Sigmoid colon (tissue), 4 donors: ENCODE measurements at regions not wholly inside any gene's neighbourhood (a gene's known extent, or its start where the extent isn't known, plus 50 kb on each side); places are given as distances from the start of the nearest gene placed in this dataset.
A peak's percentile ranks its signal among the peaks of the same experiment; 100 is the strongest.

Experiments
- EP300 ChIP-seq, 4 donors: sonication (generic); formaldehyde crosslinking; IDR thresholded peaks; one replicate each; pipeline ENCODE4 v1.6.1; 2017; ENCODE audit warnings: antibody characterized with exemption in 4 of 4
- POLR2A ChIP-seq, 2 donors: fragments of 450-650 bp; IDR thresholded peaks; one replicate each; pipeline ENCODE4 v1.6.1; 2016; ENCODE audit warnings: antibody characterized with exemption in 2 of 2, mild to moderate bottlenecking in 2 of 2, moderate library complexity in 2 of 2
- POLR2AphosphoS5 ChIP-seq, 4 donors: sonication (generic); formaldehyde crosslinking; IDR thresholded peaks; one replicate each; pipeline ENCODE4 v1.6.1; 2017; ENCODE audit warnings: antibody characterized with exemption in 4 of 4
- TF ChIP-seq, protein P1 (sequence below), 4 experiments: fragments of 450-650 bp in 3 of 4; fragments of 200-600 bp in 1 of 4; IDR thresholded peaks; one replicate each; pipeline ENCODE4 v1.5.1; 2016 to 2019; ENCODE audit warnings: antibody characterized with exemption in 4 of 4, mild to moderate bottlenecking in 3 of 4, moderate library complexity in 2 of 4

DNA sequence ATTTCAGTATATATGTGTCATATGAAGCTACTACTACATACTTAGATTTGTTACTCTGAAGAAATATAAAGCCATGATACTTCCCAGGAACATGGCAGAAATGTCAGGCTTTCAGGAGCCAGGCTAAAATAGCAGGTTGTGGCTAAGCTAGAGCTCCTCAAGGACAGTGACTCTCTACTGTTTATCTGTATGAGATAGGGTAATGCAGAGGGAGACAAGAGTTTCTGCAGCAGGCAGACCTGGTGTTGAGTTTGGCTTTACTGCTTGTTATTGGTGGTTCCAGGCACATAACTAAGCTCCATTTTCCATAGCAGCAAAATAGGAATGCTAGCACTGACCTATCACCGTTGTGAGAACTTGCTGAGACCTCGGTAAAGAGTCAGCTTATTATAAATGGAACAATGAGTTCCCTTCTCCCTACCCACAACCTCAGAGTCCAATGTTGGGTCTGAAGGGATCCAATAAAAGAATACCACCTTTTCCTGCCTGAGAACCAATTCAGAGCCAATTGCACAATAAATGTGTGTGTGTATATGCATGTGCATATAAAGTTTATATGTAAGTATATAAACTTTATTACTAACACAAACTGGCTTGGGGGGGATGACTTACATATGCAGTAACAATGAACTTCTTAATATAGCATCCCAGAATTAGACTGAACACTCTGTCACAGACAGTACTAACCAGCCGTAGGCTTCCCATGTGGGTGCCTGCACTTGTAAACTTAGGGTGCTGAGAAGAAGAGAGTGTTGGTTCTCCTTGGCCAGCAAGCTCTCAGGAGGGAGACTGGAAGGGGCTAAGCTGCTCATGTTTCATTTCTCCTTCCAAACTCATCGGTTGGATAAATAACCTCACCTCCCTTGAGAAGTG is 51.9 kb upstream of the PAQR3 start:
- TF ChIP-seq POLR2A (IDR thresholded peaks at IDR 0.05) (no peak), EP300 (IDR thresholded peaks at IDR 0.05) (peak in 1 of 4 donors; percentile 4), POLR2AphosphoS5 (IDR thresholded peaks at IDR 0.05) (no peak)
- TF ChIP-seq, protein P1, sequence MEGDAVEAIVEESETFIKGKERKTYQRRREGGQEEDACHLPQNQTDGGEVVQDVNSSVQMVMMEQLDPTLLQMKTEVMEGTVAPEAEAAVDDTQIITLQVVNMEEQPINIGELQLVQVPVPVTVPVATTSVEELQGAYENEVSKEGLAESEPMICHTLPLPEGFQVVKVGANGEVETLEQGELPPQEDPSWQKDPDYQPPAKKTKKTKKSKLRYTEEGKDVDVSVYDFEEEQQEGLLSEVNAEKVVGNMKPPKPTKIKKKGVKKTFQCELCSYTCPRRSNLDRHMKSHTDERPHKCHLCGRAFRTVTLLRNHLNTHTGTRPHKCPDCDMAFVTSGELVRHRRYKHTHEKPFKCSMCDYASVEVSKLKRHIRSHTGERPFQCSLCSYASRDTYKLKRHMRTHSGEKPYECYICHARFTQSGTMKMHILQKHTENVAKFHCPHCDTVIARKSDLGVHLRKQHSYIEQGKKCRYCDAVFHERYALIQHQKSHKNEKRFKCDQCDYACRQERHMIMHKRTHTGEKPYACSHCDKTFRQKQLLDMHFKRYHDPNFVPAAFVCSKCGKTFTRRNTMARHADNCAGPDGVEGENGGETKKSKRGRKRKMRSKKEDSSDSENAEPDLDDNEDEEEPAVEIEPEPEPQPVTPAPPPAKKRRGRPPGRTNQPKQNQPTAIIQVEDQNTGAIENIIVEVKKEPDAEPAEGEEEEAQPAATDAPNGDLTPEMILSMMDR (IDR thresholded peaks at IDR 0.05), result no peak
